GM23338 (cell line): ENCODE measurements at regions not wholly inside any gene's neighbourhood (a gene's known extent, or its start where the extent isn't known, plus 50 kb on each side); places are given as distances from the start of the nearest gene placed in this dataset.

ENCODE experiments used
- CREB1 ChIP-seq: fragments of 250-450 bp; sonication (Bioruptor Pico); IDR thresholded peaks from 2 replicates; pipeline ENCODE4 v1.5.0; 2020; ENCODE audit warnings: low read depth, mild to moderate bottlenecking, moderate library complexity
- CTCF ChIP-seq, 2 experiments: fragments of 200-600 bp in 1 of 2; sonication (generic) in 1 of 2; conservative IDR thresholded peaks; 2 replicates each; pipeline versions ENCODE4 v1.5.1 to v1.6.1; 2016 to 2017; ENCODE audit warnings: antibody characterized with exemption in 2 of 2, low read depth in 2 of 2, mild to moderate bottlenecking in 2 of 2, moderate library complexity in 1 of 2
- EZH2 ChIP-seq: fragments of 200-600 bp; sonication (generic); IDR thresholded peaks from one replicate; pipeline ENCODE4 v1.8.0; 2017; ENCODE audit warnings: antibody characterized with exemption, mild to moderate bottlenecking, low read depth; ENCODE audit not compliant: unreplicated experiment
- EZH2phosphoT487 ChIP-seq: fragments of 200-600 bp; sonication (generic); IDR thresholded peaks from one replicate; pipeline ENCODE4 v1.8.1; 2018; ENCODE audit warnings: antibody characterized with exemption; ENCODE audit not compliant: unreplicated experiment
- JUNB ChIP-seq: IDR thresholded peaks from one replicate; pipeline ENCODE4 v1.6.1; 2016; ENCODE audit warnings: antibody characterized with exemption; ENCODE audit not compliant: unreplicated experiment
- POLR2AphosphoS5 ChIP-seq: IDR thresholded peaks from 2 replicates; pipeline ENCODE4 v1.6.1; 2016; ENCODE audit warnings: antibody characterized with exemption, low read depth
- REST ChIP-seq: IDR thresholded peaks from one replicate; pipeline ENCODE4 v1.6.1; 2018; ENCODE audit warnings: antibody characterized with exemption; ENCODE audit not compliant: unreplicated experiment
- ZNF114 ChIP-seq: fragments of 250-450 bp; sonication (Bioruptor Pico); IDR thresholded peaks from 2 replicates; pipeline ENCODE4 v1.5.0; 2020; ENCODE audit warnings: mild to moderate bottlenecking, moderate library complexity
- ZNF462 ChIP-seq: fragments of 250-450 bp; sonication (Bioruptor Pico); IDR thresholded peaks from 2 replicates; pipeline ENCODE4 v1.5.0; 2020; ENCODE audit warnings: mild to moderate bottlenecking, moderate library complexity

- TF ChIP-seq EZH2phosphoT487 (no peak), POLR2AphosphoS5 (no peak), CTCF (conservative IDR thresholded peaks at IDR 0.05; ENCODE audit: low read depth in 2 of 2) (no peak), REST (no peak), EZH2 (no peak), CREB1 (CRISPR knock-in tag) (no peak), ZNF462 (no peak), ZNF114 (CRISPR knock-in tag) (no peak), JUNB (no peak)
Observed at GRCh38 chr5:39674209-39675082, 249.7 kb upstream of the DAB2 start.
